ENCODE measurements at regions not wholly inside any gene's neighbourhood (a gene's known extent, or its start where the extent isn't known, plus 50 kb on each side); places are given as distances from the start of the nearest gene placed in this dataset.
"Not testable (repeated sequence)": the region's sequence is repeated elsewhere in the genome, so short reads cannot be mapped to it uniquely, and the experiment has no call there.

GRCh38 chr13:19062019-19062646 lies 119.5 kb downstream of the TUBA3C start:
- DNase-seq (ENCODE audit: low spot score), result no peak

GRCh38 chr13:19061278-19061677 lies 120.3 kb downstream of the TUBA3C start:
- no peak for DNase-seq (ENCODE audit: low spot score)

GRCh38 chr13:19060311-19061002 lies 121.2 kb downstream of the TUBA3C start:
- no peak for DNase-seq (ENCODE audit: low spot score)

- DNase-seq (ENCODE audit: low spot score), result no peak
Observed at GRCh38 chr13:19059016-19059780, 122.4 kb downstream of the TUBA3C start.

GRCh38 chr13:19058566-19058965 lies 123.1 kb downstream of the TUBA3C start:
- DNase-seq (ENCODE audit: low spot score), result no peak

GRCh38 chr13:19057588-19058340 lies 123.9 kb downstream of the TUBA3C start:
- DNase-seq (ENCODE audit: low spot score), result no peak

GRCh38 chr13:19056984-19057490 lies 124.6 kb downstream of the TUBA3C start:
- no peak for DNase-seq (ENCODE audit: low spot score)

GRCh38 chr13:19056355-19056880 lies 125.2 kb downstream of the TUBA3C start:
- no peak for DNase-seq (ENCODE audit: low spot score)

GRCh38 chr13:19055611-19056010 lies 126.0 kb downstream of the TUBA3C start:
- no peak for DNase-seq (ENCODE audit: low spot score)

GRCh38 chr13:19053561-19053960 lies 128.1 kb downstream of the TUBA3C start:
- no peak for DNase-seq (ENCODE audit: low spot score)

- DNase-seq (ENCODE audit: low spot score), result no peak
Observed at GRCh38 chr13:19052931-19053330, 128.7 kb downstream of the TUBA3C start.

- no peak for DNase-seq (ENCODE audit: low spot score)
Observed at GRCh38 chr13:19052180-19052579, 129.4 kb downstream of the TUBA3C start.

- no peak for DNase-seq (ENCODE audit: low spot score)
Observed at GRCh38 chr13:19050901-19051300, 130.7 kb downstream of the TUBA3C start.

- DNase-seq (ENCODE audit: low spot score), result not testable (repeated sequence)
Observed at GRCh38 chr13:19049624-19050023, 132.0 kb downstream of the TUBA3C start.

- DNase-seq (ENCODE audit: low spot score), result no peak
Observed at GRCh38 chr13:19048381-19048780, 133.2 kb downstream of the TUBA3C start.

GRCh38 chr13:19023115-19023514 lies 158.5 kb downstream of the TUBA3C start:
- DNase-seq (ENCODE audit: low spot score), result no peak

- no peak for DNase-seq (ENCODE audit: low spot score)
Observed at GRCh38 chr13:19020988-19021387, 160.6 kb downstream of the TUBA3C start.

GRCh38 chr13:18998389-18998788 lies 183.2 kb downstream of the TUBA3C start:
- no peak for DNase-seq (ENCODE audit: low spot score)

GRCh38 chr13:18996627-18997051 lies 185.0 kb downstream of the TUBA3C start:
- no peak for DNase-seq (ENCODE audit: low spot score)

- no peak for DNase-seq (ENCODE audit: low spot score)
Observed at GRCh38 chr13:18996221-18996620, 185.4 kb downstream of the TUBA3C start.

GRCh38 chr13:18995259-18995873 lies 186.3 kb downstream of the TUBA3C start:
- DNase-seq (ENCODE audit: low spot score), result no peak
